T-helper 1 cell treated with Interleukin-12 subunit alpha and Interleukin-12 subunit beta and Interleukin-4 antibody, amounts not matched to agents 30 μg/mL and 1 μg/mL, for 36 hours (primary cell): ENCODE measurements at regions not wholly inside any gene's neighbourhood (a gene's known extent, or its start where the extent isn't known, plus 50 kb on each side); places are given as distances from the start of the nearest gene placed in this dataset.

Experiments used
- H3K27ac Mint-ChIP-seq: one replicate; pipeline ENCODE4 v1.8.0; 2021; ENCODE audit warnings: mild to moderate bottlenecking, mixed read lengths
- H3K27me3 Mint-ChIP-seq: one replicate; pipeline ENCODE4 v1.8.0; 2021; ENCODE audit warnings: low read depth, mixed read lengths
- H3K36me3 Mint-ChIP-seq: one replicate; pipeline ENCODE4 v1.8.0; 2021; ENCODE audit warnings: low read depth, mixed read lengths
- H3K4me1 Mint-ChIP-seq: one replicate; pipeline ENCODE4 v1.8.0; 2021; ENCODE audit warnings: low read depth, mixed read lengths
- H3K4me3 Mint-ChIP-seq: one replicate; pipeline ENCODE4 v1.8.0; 2021; ENCODE audit warnings: mild to moderate bottlenecking, moderate library complexity, mixed read lengths
- H3K9me3 Mint-ChIP-seq: one replicate; pipeline ENCODE4 v1.8.0; 2021; ENCODE audit warnings: mixed read lengths

DNA sequence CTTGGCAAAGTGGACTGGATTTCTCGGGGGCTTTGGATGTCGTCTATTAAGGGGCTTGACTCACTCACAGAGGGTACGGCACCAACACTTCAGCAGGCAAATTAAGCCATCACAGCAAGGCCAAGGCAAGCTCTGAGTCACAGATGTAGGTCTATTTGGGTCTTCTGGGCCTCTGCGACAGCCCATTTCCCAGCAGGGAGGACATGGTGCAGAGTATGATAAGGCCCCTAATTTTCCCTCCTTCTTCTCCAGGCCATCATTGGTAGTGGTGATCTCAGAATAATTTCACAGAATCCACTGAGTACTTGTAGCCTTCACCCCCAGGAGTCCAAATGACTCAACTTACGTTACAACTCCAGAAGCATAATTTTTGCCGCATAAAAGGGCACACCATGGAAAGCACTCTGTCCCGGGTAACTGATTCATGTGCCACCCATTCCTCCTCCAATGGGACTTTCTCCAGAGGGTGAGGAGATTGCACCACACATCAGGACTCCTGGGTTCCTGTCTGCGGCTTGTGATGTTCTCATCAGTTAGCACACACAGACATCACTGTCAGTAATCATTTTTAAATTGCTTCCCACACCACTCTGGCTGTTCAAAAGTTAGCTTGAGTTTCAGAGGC is 164.9 kb downstream of the TXNL1 start:
- H3K27ac Mint-ChIP-seq, result no peak overlapping the region
- H3K27me3 Mint-ChIP-seq, result no peaks in the 10 kb centered on the region
- H3K9me3 Mint-ChIP-seq, result no peaks in the 10 kb centered on the region

DNA sequence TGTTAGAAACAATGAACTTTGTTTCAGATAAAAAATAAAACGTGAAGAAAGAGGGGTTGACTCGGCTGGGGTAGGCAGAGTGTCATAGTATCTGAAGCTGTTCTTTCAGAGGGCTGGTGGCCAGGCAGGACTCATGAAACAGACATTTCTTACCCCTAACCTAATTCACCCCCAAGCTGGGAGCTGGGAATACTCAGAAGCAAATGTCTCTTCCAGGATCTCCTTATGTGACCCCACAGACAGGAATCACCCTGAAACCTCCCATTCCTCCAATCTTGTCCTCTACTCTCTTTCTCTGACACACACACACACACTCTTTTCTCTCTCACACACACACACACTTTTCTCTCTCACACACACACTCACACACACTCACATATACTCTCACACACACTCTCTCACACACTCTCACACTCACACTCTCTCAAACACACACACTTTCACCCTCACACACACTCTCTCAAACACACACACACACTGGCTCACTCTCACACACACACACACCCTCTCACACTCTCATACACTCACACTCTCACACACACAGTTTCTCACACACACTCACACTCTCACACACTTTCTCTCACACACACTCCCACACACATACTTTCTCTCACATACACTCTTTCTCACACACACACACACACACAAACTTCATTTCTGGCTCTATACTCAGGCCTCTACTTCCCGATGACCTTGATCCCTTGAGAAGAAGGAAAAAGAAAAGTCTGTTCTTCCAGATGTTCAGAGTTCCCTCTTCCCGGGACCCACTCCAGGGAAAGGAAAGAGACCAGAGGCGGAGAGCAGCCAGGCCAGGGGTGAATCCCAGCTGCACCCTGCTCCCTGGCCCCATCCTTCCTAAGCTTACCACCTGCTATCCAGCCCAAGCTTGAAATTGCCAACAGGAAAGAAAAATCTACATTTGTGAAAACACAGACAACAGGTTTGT is 167.7 kb downstream of the TXNL1 start:
- Mint-ChIP-seq H3K36me3 (no peaks in the 10 kb centered on the region), H3K4me1 (no peaks in the 10 kb centered on the region), H3K27me3 (no peaks in the 10 kb centered on the region), H3K9me3 (peaks cover 4% of the 10 kb centered on the region), H3K27ac (no peak overlapping the region), H3K4me3 (no peak overlapping the region)

More for the DNA sequence above, 164.9 kb downstream of the TXNL1 start:
- H3K4me1 Mint-ChIP-seq, result no peaks in the 10 kb centered on the region
- no peak overlapping the region for H3K4me3 Mint-ChIP-seq
- H3K36me3 Mint-ChIP-seq, result no peaks in the 10 kb centered on the region

DNA sequence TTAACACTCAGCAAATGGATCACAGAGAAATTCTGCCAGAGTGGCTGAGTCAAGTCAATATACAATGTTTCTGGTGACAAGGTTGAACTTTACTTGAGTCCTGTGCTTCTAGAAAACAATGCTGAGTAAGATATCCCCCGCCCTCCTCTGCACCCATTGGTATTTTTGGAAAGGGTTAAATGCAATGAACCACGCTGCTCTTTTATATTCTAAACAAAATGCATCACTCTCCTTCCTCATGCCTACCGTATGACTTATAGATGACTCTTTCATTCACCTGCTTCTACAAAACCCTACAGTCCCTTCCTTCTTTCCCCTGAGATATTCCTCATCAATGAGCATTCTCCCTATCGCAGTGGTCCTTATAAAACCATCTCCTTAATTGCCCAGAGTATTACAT is 168.8 kb downstream of the TXNL1 start:
- no peaks in the 10 kb centered on the region for H3K4me1 Mint-ChIP-seq
- H3K27ac Mint-ChIP-seq, result no peak overlapping the region
- peaks cover 15% of the 10 kb centered on the region for H3K9me3 Mint-ChIP-seq
- H3K4me3 Mint-ChIP-seq, result no peak overlapping the region
- no peaks in the 10 kb centered on the region for H3K36me3 Mint-ChIP-seq
- no peaks in the 10 kb centered on the region for H3K27me3 Mint-ChIP-seq

DNA sequence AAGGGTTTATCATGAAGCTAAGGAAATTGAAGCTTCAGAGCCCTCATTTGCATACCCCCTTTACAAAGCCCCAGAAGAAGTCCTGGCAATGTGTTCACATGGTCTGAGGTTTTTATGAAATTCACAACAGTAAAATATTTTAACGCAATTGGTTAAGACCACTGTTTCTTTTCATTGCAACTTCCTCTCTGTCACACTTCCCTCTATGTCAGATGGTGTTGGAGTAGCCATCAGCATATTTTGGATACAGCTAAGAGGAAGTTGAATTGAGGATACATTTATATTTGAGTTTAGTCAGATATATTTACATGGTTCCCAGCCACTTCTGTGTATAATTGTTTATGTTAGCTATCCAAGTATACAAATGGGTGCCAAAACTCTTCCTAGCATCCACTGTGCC is 170.0 kb downstream of the TXNL1 start:
- Mint-ChIP-seq H3K27ac (no peak overlapping the region), H3K9me3 (peaks cover 21% of the 10 kb centered on the region), H3K4me3 (no peak overlapping the region), H3K4me1 (no peaks in the 10 kb centered on the region), H3K27me3 (no peaks in the 10 kb centered on the region), H3K36me3 (no peaks in the 10 kb centered on the region)

DNA sequence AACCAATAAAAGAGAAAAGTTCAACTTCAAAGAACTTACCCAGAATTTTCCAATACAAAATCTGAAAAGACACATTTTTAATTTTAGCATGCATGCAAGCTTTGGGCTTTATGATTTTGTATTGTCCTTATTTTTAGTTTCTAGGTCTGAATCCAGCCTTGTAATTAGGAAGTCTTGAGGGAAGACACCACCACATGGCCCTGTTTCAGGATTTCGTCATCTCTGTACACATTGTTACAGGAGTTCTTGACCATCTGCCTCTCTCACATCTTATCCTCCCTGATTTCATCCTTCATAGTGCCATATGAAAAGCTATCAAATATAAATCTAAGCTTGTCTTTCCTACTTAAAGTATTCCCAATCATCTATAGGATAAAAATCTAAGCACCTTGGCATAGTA is 176.1 kb downstream of the TXNL1 start:
- no peak overlapping the region for H3K27ac Mint-ChIP-seq
- H3K36me3 Mint-ChIP-seq, result no peaks in the 10 kb centered on the region
- peaks cover 21% of the 10 kb centered on the region for H3K9me3 Mint-ChIP-seq
- no peaks in the 10 kb centered on the region for H3K4me1 Mint-ChIP-seq
- H3K4me3 Mint-ChIP-seq, result no peak overlapping the region
- H3K27me3 Mint-ChIP-seq, result no peaks in the 10 kb centered on the region

DNA sequence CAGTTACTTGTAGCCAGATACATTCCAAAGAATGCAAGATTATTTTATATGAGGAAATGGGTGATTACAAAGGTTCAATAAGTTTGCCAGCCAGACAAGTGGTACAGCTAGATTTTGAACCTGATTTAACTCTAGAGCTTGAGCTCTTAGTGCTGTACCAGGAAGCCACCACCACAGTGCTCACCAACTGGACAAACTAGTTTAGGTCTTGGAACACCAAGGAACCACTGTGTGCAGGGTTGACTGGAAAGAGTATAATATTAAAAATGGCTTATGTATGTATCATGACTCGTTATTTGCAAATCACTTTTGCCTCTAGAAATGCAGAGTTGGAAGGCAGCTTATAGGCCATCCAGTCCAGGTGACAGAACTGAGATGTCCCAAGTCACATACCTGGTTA is 177.2 kb downstream of the TXNL1 start:
- Mint-ChIP-seq H3K4me1 (no peaks in the 10 kb centered on the region), H3K4me3 (no peak overlapping the region), H3K36me3 (no peaks in the 10 kb centered on the region), H3K27me3 (no peaks in the 10 kb centered on the region), H3K27ac (no peak overlapping the region), H3K9me3 (peaks cover 21% of the 10 kb centered on the region)

DNA sequence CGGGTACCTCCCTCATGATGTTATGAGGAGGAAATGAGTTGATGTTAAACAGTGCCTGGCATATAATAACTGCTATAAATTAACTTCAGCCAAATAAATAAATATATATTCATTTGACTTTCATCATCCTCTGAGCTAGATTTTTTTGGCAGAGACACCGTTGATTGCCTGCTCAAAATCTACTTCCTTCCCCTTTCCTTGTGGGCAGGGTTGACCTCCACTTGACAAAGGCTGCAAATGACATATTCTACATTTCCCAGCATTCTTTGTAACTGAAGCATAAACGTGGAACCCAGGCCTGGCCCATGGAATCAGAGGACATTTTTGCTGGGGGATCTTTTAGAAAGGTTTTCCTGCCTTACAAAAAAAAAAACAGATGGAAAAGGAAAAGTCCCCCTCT is 177.8 kb downstream of the TXNL1 start:
- Mint-ChIP-seq H3K9me3 (peaks cover 16% of the 10 kb centered on the region), H3K27ac (no peak overlapping the region), H3K36me3 (no peaks in the 10 kb centered on the region), H3K4me1 (no peaks in the 10 kb centered on the region), H3K4me3 (no peak overlapping the region), H3K27me3 (no peaks in the 10 kb centered on the region)

DNA sequence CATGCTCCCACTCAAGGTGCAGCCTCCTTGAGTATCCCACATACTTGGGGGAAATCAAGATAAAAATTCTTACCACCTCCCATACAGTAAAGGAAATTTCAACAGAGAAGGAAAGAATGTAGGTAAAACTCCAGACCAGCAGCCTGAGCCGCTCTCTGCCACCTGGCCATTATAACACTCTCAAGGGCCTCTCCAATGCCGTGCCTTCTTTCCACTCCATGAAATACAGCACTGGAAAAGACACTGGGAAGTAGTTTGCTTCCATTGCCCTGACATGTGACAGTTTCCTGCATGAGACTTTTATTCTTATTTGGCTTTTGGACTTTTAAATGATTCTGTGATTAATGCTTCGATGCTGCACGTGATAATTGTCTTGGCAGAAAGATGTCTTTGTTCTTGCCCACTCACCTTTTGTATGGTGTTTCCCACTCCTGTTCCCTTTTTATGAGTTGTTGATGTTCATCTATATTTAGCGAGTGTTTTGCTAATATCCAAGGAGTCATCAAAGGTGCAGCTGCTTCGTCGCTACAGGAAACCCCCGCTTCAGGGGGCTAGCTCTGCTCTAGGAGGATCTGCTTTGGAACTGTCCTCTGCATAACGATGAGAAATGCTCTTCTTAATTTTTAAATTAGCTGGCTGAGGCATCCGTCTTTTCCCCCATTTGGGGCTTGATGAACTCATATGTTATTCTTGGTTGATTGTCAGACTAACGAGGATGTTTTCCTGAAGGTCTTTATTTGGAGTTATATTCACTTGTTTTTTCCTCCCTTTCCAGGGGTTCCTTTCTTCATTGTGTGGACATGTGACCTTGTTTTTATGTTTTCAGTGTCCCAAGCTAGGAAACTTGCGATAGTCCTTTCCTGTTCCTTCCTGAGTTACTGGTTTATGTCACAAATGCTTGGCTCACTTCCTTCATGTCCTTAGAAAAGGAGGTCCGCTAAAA is 179.4 kb downstream of the TXNL1 start:
- Mint-ChIP-seq H3K27me3 (no peaks in the 10 kb centered on the region), H3K9me3 (peaks cover 3% of the 10 kb centered on the region), H3K36me3 (no peaks in the 10 kb centered on the region), H3K4me1 (no peaks in the 10 kb centered on the region), H3K27ac (no peak overlapping the region), H3K4me3 (no peak overlapping the region)

DNA sequence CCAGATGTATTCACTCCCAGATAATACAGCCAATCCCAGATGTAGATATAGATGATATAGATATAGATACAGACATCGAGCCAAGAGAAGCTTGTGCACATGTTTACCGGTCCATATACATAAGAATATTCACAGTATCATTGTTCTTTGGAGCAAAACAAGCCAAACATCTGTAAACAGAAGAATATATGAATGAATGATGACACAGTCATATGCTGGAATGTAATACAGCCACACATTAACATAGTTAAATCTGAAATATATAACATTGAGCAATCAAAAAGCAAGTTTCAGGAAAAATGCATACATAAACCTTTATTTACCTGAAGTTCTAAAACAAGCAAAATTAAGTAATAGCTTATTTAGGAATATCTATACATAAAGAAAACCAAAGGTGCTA is 182.5 kb downstream of the TXNL1 start:
- Mint-ChIP-seq H3K27me3 (no peaks in the 10 kb centered on the region), H3K36me3 (no peaks in the 10 kb centered on the region), H3K27ac (no peak overlapping the region), H3K4me3 (no peak overlapping the region), H3K9me3 (no peaks in the 10 kb centered on the region), H3K4me1 (no peaks in the 10 kb centered on the region)

DNA sequence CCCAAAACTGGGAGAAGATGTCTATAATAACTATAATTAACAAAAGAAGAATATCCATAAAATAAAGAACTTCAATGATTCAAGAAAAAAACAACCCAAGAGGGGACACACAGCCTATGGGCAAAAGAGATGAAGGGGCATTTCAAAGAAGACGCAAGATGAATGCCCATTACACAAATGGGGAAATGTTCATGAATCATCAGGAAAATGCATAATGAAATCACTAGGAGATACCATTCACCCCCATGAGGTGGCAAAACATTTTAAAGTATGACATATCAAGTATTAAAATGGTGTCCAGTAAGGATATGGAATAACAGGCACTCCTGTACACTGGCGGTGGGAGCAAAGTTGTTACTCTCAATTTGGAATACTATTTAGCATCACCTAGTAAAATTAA is 183.3 kb downstream of the TXNL1 start:
- no peaks in the 10 kb centered on the region for H3K9me3 Mint-ChIP-seq
- no peak overlapping the region for H3K4me3 Mint-ChIP-seq
- H3K27ac Mint-ChIP-seq, result no peak overlapping the region
- H3K4me1 Mint-ChIP-seq, result no peaks in the 10 kb centered on the region
- no peaks in the 10 kb centered on the region for H3K27me3 Mint-ChIP-seq
- no peaks in the 10 kb centered on the region for H3K36me3 Mint-ChIP-seq

DNA sequence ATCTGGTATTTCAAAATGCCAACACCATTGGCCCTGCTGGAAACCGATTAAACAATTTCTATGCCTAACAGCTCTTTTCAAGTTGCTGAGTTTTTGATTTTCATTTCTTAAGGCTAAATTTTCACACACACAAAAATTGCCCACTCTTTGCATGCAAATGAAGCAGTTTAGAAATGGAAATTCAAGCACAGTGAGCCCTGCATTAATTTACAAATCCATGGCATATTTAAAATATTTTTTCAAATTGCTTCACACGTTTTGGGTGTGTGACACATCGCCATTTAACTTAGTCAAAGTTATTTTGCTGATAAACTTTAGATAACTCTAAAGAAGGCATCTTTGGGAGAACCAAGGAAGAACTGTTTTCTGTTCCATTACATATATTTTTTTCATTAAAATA is 184.8 kb downstream of the TXNL1 start:
- Mint-ChIP-seq H3K36me3 (no peaks in the 10 kb centered on the region), H3K4me1 (no peaks in the 10 kb centered on the region), H3K27ac (no peak overlapping the region), H3K27me3 (no peaks in the 10 kb centered on the region), H3K9me3 (no peaks in the 10 kb centered on the region), H3K4me3 (no peak overlapping the region)

DNA sequence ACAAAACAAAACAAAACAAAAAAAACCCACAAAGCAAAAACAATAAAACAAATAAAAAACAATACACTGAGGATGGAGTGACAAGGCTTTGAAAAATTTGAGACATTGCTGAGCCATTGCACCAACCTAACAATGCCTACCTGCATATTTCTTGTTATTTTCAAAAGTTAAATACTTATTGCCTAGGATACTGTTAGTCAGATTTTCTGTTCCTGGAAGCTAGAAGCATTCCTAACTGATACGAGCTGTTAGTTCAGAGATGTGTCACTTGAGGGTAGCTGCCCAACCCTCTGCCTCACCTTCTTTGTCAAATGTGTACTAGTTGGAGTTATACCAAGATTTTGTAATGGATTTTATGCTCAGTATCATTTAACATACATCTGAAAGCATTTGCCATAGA is 187.2 kb downstream of the TXNL1 start:
- H3K36me3 Mint-ChIP-seq, result no peaks in the 10 kb centered on the region
- H3K4me1 Mint-ChIP-seq, result no peaks in the 10 kb centered on the region
- H3K9me3 Mint-ChIP-seq, result no peaks in the 10 kb centered on the region
- H3K4me3 Mint-ChIP-seq, result no peak overlapping the region
- H3K27ac Mint-ChIP-seq, result no peak overlapping the region
- H3K27me3 Mint-ChIP-seq, result no peaks in the 10 kb centered on the region

DNA sequence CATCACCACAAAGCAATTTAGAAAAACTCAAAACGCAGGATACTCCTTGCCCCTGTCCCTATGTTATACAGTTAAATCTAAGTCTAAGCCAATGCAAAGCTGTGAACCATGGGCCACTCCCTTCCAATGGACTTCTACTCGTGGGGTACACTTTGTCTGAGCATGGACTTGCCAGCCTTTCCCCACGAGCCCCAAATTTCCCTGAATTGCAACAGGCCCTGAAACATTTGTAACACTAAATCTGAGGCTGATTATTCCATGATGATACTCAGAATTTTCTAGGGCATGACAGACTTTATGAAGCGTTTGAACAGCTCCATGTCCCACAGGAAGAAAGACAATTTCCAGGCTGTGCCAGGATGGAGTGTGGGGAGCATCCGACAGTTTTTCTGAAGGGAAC is 189.6 kb downstream of the TXNL1 start:
- Mint-ChIP-seq H3K4me1 (no peaks in the 10 kb centered on the region), H3K36me3 (no peaks in the 10 kb centered on the region), H3K27me3 (no peaks in the 10 kb centered on the region), H3K4me3 (no peak overlapping the region), H3K9me3 (no peaks in the 10 kb centered on the region), H3K27ac (no peak overlapping the region)

DNA sequence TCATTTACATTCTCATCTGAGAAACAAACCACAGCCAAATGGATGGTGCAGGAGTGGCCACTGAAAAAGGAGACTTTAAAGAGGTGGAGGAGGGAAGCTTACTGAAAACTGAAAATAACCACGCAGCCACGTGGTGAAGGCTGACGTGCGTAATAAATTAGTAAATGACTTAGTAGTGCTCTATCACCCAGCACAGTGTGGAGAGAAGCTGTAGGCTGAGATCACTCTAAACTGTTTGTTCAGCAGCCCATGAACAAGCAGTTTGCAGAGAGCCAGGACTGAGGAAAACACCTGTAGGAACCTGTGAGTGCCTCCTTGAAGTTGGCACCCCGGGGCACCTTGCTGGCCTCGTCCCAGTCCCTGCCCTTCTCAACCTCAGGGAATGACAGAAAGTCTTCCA is 193.0 kb downstream of the TXNL1 start:
- Mint-ChIP-seq H3K4me1 (no peaks in the 10 kb centered on the region), H3K27ac (no peak overlapping the region), H3K36me3 (no peaks in the 10 kb centered on the region), H3K27me3 (no peaks in the 10 kb centered on the region), H3K4me3 (no peak overlapping the region), H3K9me3 (no peaks in the 10 kb centered on the region)
